RWPE1 (cell line): ENCODE measurements at regions not wholly inside any gene's neighbourhood (a gene's known extent, or its start where the extent isn't known, plus 50 kb on each side); places are given as distances from the start of the nearest gene placed in this dataset.

ENCODE experiments used
- CTCF ChIA-PET: fragments of 350-600 bp; sonication (Branson Sonifier 250); formaldehyde crosslinking; extraction: SDS; loops from one replicate; lab custom pipeline; 2021; lab: Yijun Ruan, JAX
- POLR2A ChIA-PET: fragments of 400-600 bp; formaldehyde crosslinking; extraction: SDS; loops from one replicate; lab custom pipeline; 2020; ENCODE audit warnings: antibody characterized with exemption; ENCODE audit not compliant: low non-redundant PET; lab: Yijun Ruan, JAX
- DNase-seq: peaks from one replicate; pipeline ENCODE4 v3.0.0; 2012; ENCODE audit warnings: low spot score
- H3K27ac ChIP-seq: fragments of 450-650 bp; 2 replicates; pipeline ENCODE4 v1.5.1; 2017
- CTCF ChIP-seq: fragments of 450-650 bp; conservative IDR thresholded peaks from 2 replicates; pipeline ENCODE4 v1.5.1; 2017; ENCODE audit warnings: low read depth, mild to moderate bottlenecking

GRCh38 chr18:42281124-42281523 is 326.1 kb downstream of the PIK3C3 start:
- ChIA-PET CTCF (no interaction called here), POLR2A (no interaction called here)
- no peak for TF ChIP-seq CTCF
- H3K27ac ChIP-seq = no peak overlapping the region
- DNase-seq = no peak

GRCh38 chr18:42281851-42282250 is 326.8 kb downstream of the PIK3C3 start:
- DNase-seq = no peak
- no peak overlapping the region for H3K27ac ChIP-seq
- TF ChIP-seq CTCF = no peak
- POLR2A ChIA-PET = no interaction called here
- CTCF ChIA-PET = no interaction called here

- ChIA-PET CTCF (no interaction called here), POLR2A (no interaction called here)
- no peak for DNase-seq
- TF ChIP-seq CTCF = no peak
- H3K27ac ChIP-seq = no peak overlapping the region
Measured at GRCh38 chr18:42287047-42287446, 332.0 kb downstream of the PIK3C3 start.

GRCh38 chr18:42288129-42288528 is 333.1 kb downstream of the PIK3C3 start:
- no peak for TF ChIP-seq CTCF
- POLR2A ChIA-PET = no interaction called here
- DNase-seq = no peak
- H3K27ac ChIP-seq = no peak overlapping the region
- CTCF ChIA-PET = no interaction called here

GRCh38 chr18:42289526-42289925 is 334.5 kb downstream of the PIK3C3 start:
- no peak overlapping the region for H3K27ac ChIP-seq
- POLR2A ChIA-PET = no interaction called here
- no peak for DNase-seq
- CTCF ChIA-PET = interaction anchor here (0.6 kb wide), 1 partner anchor 537 kb away, joined by 4 read pairs; no protein-coding TSS in a partner anchor
- TF ChIP-seq CTCF = no peak

GRCh38 chr18:42290318-42291307 is 335.6 kb downstream of the PIK3C3 start:
- CTCF ChIA-PET = interaction anchor here (0.7 kb wide), 1 partner anchor 811 kb away, joined by 3 read pairs; no protein-coding TSS in a partner anchor
- DNase-seq = no peak
- no peak overlapping the region for H3K27ac ChIP-seq
- POLR2A ChIA-PET = no interaction called here
- TF ChIP-seq CTCF = no peak
